ENCODE measurements at regions not wholly inside any gene's neighbourhood (a gene's known extent, or its start where the extent isn't known, plus 50 kb on each side); places are given as distances from the start of the nearest gene placed in this dataset.

- no peak for DNase-seq (ENCODE audit: low spot score)
Measured at GRCh38 chr1:239677362-239677761, 291.0 kb downstream of the CHRM3 start.

- DNase-seq (ENCODE audit: low spot score), result no peak
Measured at GRCh38 chr1:239678181-239678580, 291.8 kb downstream of the CHRM3 start.

- no peak for DNase-seq (ENCODE audit: low spot score)
Measured at GRCh38 chr1:239682046-239682445, 295.7 kb downstream of the CHRM3 start.

GRCh38 chr1:239682960-239683359, 296.6 kb downstream of the CHRM3 start:
- no peak for DNase-seq (ENCODE audit: low spot score)

GRCh38 chr1:239686386-239686785, 300.0 kb downstream of the CHRM3 start:
- no peak for DNase-seq (ENCODE audit: low spot score)

GRCh38 chr1:239696317-239696716, 309.9 kb downstream of the CHRM3 start:
- no peak for DNase-seq (ENCODE audit: low spot score)

GRCh38 chr1:239700667-239701066, 314.3 kb downstream of the CHRM3 start:
- DNase-seq (ENCODE audit: low spot score), result no peak

GRCh38 chr1:239703075-239703474, 316.7 kb downstream of the CHRM3 start:
- DNase-seq (ENCODE audit: low spot score), result no peak

GRCh38 chr1:239706245-239706892, 320.0 kb downstream of the CHRM3 start:
- DNase-seq (ENCODE audit: low spot score), result no peak

- DNase-seq (ENCODE audit: low spot score), result no peak
Measured at GRCh38 chr1:239707615-239708014, 321.2 kb downstream of the CHRM3 start.

GRCh38 chr1:239708622-239709021, 322.3 kb downstream of the CHRM3 start:
- no peak for DNase-seq (ENCODE audit: low spot score)

GRCh38 chr1:239711768-239712167, 325.4 kb downstream of the CHRM3 start:
- DNase-seq (ENCODE audit: low spot score), result no peak

- DNase-seq (ENCODE audit: low spot score), result no peak
Measured at GRCh38 chr1:239717097-239717917, 330.9 kb downstream of the CHRM3 start.

- DNase-seq (ENCODE audit: low spot score), result no peak
Measured at GRCh38 chr1:239717918-239718184, 331.5 kb downstream of the CHRM3 start.

- no peak for DNase-seq (ENCODE audit: low spot score)
Measured at GRCh38 chr1:239718571-239718970, 332.2 kb downstream of the CHRM3 start.

- no peak for DNase-seq (ENCODE audit: low spot score)
Measured at GRCh38 chr1:239718997-239719628, 332.7 kb downstream of the CHRM3 start.

- no peak for DNase-seq (ENCODE audit: low spot score)
Measured at GRCh38 chr1:239719642-239720258, 333.4 kb downstream of the CHRM3 start.

- no peak for DNase-seq (ENCODE audit: low spot score)
Measured at GRCh38 chr1:239722035-239722434, 335.7 kb downstream of the CHRM3 start.

GRCh38 chr1:239723776-239724367, 337.5 kb downstream of the CHRM3 start:
- no peak for DNase-seq (ENCODE audit: low spot score)

GRCh38 chr1:239725371-239725770, 339.0 kb downstream of the CHRM3 start:
- no peak for DNase-seq (ENCODE audit: low spot score)

- DNase-seq (ENCODE audit: low spot score), result no peak
Measured at GRCh38 chr1:239725933-239726332, 339.6 kb downstream of the CHRM3 start.

GRCh38 chr1:239730378-239730777, 344.0 kb downstream of the CHRM3 start:
- no peak for DNase-seq (ENCODE audit: low spot score)
